ENCODE measurements at regions not wholly inside any gene's neighbourhood (a gene's known extent, or its start where the extent isn't known, plus 50 kb on each side); places are given as distances from the start of the nearest gene placed in this dataset.

DNA sequence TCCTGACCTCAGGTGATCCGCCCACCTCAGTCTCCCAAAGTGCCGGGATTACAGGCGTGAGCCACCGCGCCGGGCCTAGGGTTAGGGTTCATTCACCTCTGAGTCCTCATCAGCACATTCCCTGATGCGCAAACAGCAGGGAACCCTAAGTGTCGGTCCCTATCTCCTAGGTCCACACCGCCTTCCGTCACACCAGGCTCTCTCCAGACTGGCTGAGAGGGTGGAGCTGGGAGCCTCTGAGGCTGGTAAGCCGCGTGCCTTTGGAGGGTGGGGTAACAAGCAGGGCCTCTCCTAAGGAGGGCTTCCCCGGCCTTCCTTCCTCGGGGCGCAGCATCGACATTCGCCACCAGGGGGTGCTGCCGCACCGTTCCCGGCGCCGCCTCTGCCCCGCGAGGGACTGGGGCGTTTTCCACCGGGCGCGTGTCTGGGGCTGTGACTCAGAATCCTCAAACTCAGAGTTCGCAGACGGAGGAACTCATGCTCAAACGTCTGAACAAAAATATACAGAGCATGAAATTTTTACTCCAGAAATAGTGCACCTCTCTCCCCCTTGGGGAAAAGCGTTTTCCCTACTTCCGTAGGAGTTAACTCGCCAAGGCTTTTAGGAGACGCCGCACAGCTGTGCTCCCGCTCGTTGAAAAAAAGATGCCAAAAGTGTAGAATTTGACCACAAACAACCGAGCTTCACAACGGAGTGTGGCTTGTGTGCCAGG lies 63.9 kb upstream of the ASAP2 start (continued):
- peak; percentile 86; the same call in 1 of the 2 replicates for TF ChIP-seq ZNF350 (CRISPR knock-in tag; IDR thresholded peaks at IDR 0.05; ENCODE audit: borderline replicate concordance, low read depth)
- TF ChIP-seq MYNN (CRISPR knock-in tag; IDR thresholded peaks at IDR 0.05; ENCODE audit: low read depth) = peak; percentile 66; the same call in 1 of the 2 replicates
- no peak; the same call in 1 of the 2 replicates for TF ChIP-seq ZBTB38 (CRISPR knock-in tag; IDR thresholded peaks at IDR 0.05)
- no peak for TF ChIP-seq ZKSCAN1 (IDR thresholded peaks at IDR 0.05; ENCODE audit: low read length)
- no peak for TF ChIP-seq ZNF564 (CRISPR knock-in tag; IDR thresholded peaks at IDR 0.05)
- no peak for TF ChIP-seq ZNF34 (CRISPR knock-in tag; IDR thresholded peaks at IDR 0.05; ENCODE audit: borderline replicate concordance)
- 0 out of 2 replicates have a peak, but pooled peaks have one; percentile 60 for TF ChIP-seq FOXJ3 (CRISPR knock-in tag; IDR thresholded peaks at IDR 0.05; ENCODE audit: borderline replicate concordance)
- TF ChIP-seq RFX1 (IDR thresholded peaks at IDR 0.05) = no peak
- TF ChIP-seq MEIS2 (CRISPR knock-in tag; IDR thresholded peaks at IDR 0.05) = peak; percentile 82
- TF ChIP-seq, protein P1, sequence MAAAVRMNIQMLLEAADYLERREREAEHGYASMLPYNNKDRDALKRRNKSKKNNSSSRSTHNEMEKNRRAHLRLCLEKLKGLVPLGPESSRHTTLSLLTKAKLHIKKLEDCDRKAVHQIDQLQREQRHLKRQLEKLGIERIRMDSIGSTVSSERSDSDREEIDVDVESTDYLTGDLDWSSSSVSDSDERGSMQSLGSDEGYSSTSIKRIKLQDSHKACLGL (CRISPR knock-in tag; IDR thresholded peaks at IDR 0.05) = peak; percentile 41; the same call in 1 of the 2 replicates
- TF ChIP-seq IRF2 (CRISPR knock-in tag; IDR thresholded peaks at IDR 0.05) = peak; percentile 75
- TF ChIP-seq ERF (CRISPR knock-in tag; IDR thresholded peaks at IDR 0.05) = peak; percentile 83; the same call in 1 of the 2 replicates
- TF ChIP-seq, protein P2, sequence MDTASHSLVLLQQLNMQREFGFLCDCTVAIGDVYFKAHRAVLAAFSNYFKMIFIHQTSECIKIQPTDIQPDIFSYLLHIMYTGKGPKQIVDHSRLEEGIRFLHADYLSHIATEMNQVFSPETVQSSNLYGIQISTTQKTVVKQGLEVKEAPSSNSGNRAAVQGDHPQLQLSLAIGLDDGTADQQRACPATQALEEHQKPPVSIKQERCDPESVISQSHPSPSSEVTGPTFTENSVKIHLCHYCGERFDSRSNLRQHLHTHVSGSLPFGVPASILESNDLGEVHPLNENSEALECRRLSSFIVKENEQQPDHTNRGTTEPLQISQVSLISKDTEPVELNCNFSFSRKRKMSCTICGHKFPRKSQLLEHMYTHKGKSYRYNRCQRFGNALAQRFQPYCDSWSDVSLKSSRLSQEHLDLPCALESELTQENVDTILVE (CRISPR knock-in tag; IDR thresholded peaks at IDR 0.05) = peak; percentile 45; the same call in 1 of the 2 replicates
- TF ChIP-seq AGO1 (IDR thresholded peaks at IDR 0.05; ENCODE audit: low read depth, low read length, poor library complexity, severe bottlenecking) = peak; percentile 57
- TF ChIP-seq ZNF292 (CRISPR knock-in tag; IDR thresholded peaks at IDR 0.05; ENCODE audit: borderline replicate concordance, low read depth) = 0 out of 2 replicates have a peak, but pooled peaks have one; percentile 20
- peak; percentile 99 for TF ChIP-seq RAD21 (CRISPR knock-in tag; IDR thresholded peaks at IDR 0.05)
- TF ChIP-seq RELA (CRISPR knock-in tag; IDR thresholded peaks at IDR 0.05) = 0 out of 2 replicates have a peak, but pooled peaks have one; percentile 49
- TF ChIP-seq, protein P3, sequence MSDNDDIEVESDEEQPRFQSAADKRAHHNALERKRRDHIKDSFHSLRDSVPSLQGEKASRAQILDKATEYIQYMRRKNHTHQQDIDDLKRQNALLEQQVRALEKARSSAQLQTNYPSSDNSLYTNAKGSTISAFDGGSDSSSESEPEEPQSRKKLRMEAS (IDR thresholded peaks at IDR 0.05) = peak; percentile 76
- TF ChIP-seq RCOR2 (CRISPR knock-in tag; IDR thresholded peaks at IDR 0.05) = peak; percentile 41; the same call in 1 of the 2 replicates
- TF ChIP-seq, protein P4, sequence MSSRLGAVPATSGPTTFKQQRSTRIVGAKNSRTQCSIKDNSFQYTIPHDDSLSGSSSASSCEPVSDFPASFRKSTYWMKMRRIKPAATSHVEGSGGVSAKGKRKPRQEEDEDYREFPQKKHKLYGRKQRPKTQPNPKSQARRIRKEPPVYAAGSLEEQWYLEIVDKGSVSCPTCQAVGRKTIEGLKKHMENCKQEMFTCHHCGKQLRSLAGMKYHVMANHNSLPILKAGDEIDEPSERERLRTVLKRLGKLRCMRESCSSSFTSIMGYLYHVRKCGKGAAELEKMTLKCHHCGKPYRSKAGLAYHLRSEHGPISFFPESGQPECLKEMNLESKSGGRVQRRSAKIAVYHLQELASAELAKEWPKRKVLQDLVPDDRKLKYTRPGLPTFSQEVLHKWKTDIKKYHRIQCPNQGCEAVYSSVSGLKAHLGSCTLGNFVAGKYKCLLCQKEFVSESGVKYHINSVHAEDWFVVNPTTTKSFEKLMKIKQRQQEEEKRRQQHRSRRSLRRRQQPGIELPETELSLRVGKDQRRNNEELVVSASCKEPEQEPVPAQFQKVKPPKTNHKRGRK (CRISPR knock-in tag; IDR thresholded peaks at IDR 0.05) = peak; percentile 70; the same call in 1 of the 2 replicates
- peak; percentile 68; the same call in 1 of the 2 replicates for TF ChIP-seq ZNF264 (CRISPR knock-in tag; IDR thresholded peaks at IDR 0.05)
- TF ChIP-seq TAF15 (IDR thresholded peaks at IDR 0.05; ENCODE audit: low read depth, low read length, poor library complexity, severe bottlenecking) = peak; percentile 84
- TF ChIP-seq HNRNPLL (IDR thresholded peaks at IDR 0.05; ENCODE audit: low read depth, low read length, poor library complexity, severe bottlenecking) = peak; percentile 60
- 0 out of 2 replicates have a peak, but pooled peaks have one; percentile 22 for TF ChIP-seq ZNF274 (CRISPR knock-in tag; IDR thresholded peaks at IDR 0.05)
- peak; percentile 85 for TF ChIP-seq KLF6 (CRISPR knock-in tag; IDR thresholded peaks at IDR 0.05)
- TF ChIP-seq FOXC1 (CRISPR knock-in tag; IDR thresholded peaks at IDR 0.05; ENCODE audit: borderline replicate concordance) = peak; percentile 78; the same call in 1 of the 2 replicates

Measured in HepG2 (cell line).